IPS-18c (cell line): ENCODE measurements at regions not wholly inside any gene's neighbourhood (a gene's known extent, or its start where the extent isn't known, plus 50 kb on each side); places are given as distances from the start of the nearest gene placed in this dataset.
"Not testable (repeated sequence)": the region's sequence is repeated elsewhere in the genome, so short reads cannot be mapped to it uniquely, and the experiment has no call there.

Experiments used
- H3K4me3 ChIP-seq: 2 replicates; pipeline ENCODE4 v1.7.0; 2013; ENCODE audit warnings: low read depth, mild to moderate bottlenecking, low read length, moderate library complexity; ENCODE audit not compliant: insufficient read depth
- H3K9me3 ChIP-seq: one replicate; pipeline ENCODE4 v1.6.1; 2013; ENCODE audit warnings: mild to moderate bottlenecking, low read length, moderate library complexity; ENCODE audit not compliant: control insufficient read depth, insufficient read depth

GRCh38 chr2:121818546-121818945 is 63.1 kb downstream of the TSN start:
- H3K4me3 ChIP-seq = no peak overlapping the region
- H3K9me3 ChIP-seq = peaks cover 3% of the 10 kb centered on the region

DNA sequence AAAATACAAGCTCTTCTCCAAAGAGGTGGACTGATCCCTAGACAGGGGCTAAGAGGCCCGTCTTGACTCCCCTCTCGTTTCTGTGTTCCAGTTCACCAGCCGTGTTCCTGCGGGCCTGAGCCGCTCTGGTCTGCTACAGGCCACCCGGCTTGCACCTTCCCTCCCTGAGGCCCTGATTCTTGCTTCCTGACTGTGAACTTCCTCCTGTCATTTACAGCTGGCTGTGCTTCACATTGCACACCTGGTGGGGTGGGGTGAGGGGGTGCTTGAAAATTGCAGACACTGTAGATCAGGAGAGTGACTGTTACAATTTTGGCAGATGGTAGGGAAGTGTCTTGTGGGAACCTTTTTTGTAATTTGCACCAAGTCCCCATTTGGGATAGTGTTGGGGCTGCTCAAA is 64.4 kb downstream of the TSN start:
- Histone ChIP-seq H3K4me3 (no peak overlapping the region), H3K9me3 (peaks cover 3% of the 10 kb centered on the region)

- H3K4me3 ChIP-seq = no peak overlapping the region
- H3K9me3 ChIP-seq = peaks cover 3% of the 10 kb centered on the region
Observed at GRCh38 chr2:121821476-121822158, 66.2 kb downstream of the TSN start.

GRCh38 chr2:121824264-121824663 is 68.8 kb downstream of the TSN start:
- Histone ChIP-seq H3K4me3 (no peak overlapping the region), H3K9me3 (peaks cover 3% of the 10 kb centered on the region)

- peaks cover 3% of the 10 kb centered on the region for H3K9me3 ChIP-seq
- H3K4me3 ChIP-seq = no peak overlapping the region
Observed at GRCh38 chr2:121825003-121825950, 69.8 kb downstream of the TSN start.

DNA sequence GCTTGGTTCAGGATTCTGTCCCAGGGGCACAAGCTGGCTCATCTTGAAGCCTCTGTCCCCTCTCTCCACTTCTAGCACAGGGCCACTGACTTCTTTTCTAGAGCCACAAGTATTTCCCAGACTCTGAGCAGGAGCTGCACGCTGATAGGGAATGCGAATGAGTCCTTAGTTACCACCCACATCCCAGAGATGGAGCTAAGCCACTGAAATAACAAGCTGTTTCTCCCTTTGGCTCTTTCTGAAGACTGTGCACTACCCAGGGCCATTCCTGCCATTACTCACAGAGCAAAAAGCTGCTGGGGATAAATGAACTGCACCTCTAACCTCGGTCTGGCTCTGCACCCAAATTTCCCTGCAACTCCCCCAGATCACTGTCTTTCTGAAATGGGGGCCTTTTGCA is 70.6 kb downstream of the TSN start:
- H3K9me3 ChIP-seq = peaks cover 3% of the 10 kb centered on the region
- H3K4me3 ChIP-seq = no peak overlapping the region

DNA sequence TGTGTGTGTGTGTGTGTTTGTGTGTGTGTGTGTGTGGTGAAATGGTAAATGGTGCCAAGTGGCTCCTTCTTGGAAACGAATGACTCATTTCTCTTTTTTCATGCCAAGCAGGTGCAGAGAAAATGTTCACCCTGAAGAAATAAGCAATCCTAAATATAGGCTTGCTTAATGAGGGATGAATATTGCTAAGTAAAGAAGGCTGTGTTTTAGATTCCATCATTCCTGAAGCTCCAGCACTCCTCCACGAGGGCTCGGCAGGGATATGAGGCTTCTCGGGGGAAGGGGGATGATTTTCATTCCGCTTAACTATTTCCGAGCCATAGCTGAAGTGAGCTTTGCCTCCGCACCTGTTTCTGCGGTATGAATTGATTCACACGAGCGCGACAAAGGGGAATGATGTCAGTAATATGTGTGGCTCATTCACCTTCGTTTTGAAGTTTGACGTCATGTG is 72.9 kb downstream of the TSN start:
- Histone ChIP-seq H3K9me3 (no peaks in the 10 kb centered on the region), H3K4me3 (no peak overlapping the region)

- no peaks in the 10 kb centered on the region for H3K9me3 ChIP-seq
- H3K4me3 ChIP-seq = no peak overlapping the region
Observed at GRCh38 chr2:121830809-121831208, 75.4 kb downstream of the TSN start.

- no peaks in the 10 kb centered on the region for H3K9me3 ChIP-seq
- no peak overlapping the region for H3K4me3 ChIP-seq
Observed at GRCh38 chr2:121831841-121832240, 76.4 kb downstream of the TSN start.

DNA sequence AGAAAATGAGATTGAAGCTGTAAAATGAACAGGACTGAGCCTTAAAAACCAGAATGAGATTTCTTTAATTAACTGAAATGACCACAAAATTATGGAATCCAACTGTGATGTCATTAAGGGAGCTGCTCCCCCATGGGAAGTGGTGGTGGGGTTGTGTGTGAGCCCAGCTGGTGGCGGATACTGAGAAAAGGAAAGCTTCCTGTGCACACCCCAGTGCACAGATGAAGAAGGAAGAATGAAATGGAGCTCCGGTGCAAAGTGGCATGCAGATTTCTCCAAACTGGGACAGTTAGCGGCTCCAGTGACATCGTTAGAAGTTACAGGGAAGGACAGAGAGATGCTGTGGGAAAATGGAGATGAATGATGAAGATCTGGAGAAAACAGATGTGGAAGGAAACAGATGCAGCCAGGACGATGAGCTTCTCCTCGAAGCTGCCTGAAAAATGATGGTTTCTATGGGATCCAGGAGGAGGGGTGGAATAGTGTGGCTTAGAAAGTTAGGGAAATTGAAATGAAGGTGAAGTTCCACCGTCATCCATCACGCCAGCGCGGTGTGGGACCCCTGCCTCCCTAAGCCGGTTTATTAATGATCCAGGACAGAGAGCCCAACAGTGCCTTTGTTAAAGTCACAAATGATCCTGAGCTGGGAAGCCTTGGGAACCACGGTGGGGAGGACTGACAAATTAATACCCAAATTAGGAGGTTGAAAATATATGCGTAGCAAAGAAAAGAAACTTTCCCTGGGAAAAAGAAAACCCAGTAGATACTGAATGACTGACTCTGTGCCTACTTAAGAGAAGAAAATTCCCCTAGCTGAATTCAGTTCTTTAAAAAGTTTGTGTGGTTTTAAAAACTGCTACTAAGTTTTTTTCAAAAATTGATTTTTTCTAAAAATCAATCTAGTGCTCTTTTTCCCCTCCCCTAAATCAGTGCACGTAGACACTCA is 77.2 kb downstream of the TSN start:
- H3K9me3 ChIP-seq = no peaks in the 10 kb centered on the region

DNA sequence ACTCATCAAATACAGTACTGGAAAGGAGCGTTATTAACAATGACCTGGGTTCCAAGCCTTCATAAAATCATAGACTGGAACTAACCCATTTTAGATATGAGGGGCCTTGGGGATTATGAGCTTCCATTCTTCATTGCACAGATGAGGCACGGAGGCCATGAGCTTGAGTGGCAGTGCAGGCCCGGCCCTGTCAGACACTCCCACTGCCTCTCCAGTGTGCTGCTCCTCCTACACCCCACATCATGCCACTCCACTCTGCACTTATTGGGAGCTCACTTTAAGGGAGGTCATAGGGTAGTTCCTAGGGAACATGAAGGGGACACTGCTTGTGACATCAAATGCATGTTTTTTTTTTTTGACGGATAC is 77.9 kb downstream of the TSN start:
- H3K4me3 ChIP-seq = no peak overlapping the region
- no peaks in the 10 kb centered on the region for H3K9me3 ChIP-seq

More for the DNA sequence above, 77.2 kb downstream of the TSN start:
- H3K4me3 ChIP-seq = no peak overlapping the region

DNA sequence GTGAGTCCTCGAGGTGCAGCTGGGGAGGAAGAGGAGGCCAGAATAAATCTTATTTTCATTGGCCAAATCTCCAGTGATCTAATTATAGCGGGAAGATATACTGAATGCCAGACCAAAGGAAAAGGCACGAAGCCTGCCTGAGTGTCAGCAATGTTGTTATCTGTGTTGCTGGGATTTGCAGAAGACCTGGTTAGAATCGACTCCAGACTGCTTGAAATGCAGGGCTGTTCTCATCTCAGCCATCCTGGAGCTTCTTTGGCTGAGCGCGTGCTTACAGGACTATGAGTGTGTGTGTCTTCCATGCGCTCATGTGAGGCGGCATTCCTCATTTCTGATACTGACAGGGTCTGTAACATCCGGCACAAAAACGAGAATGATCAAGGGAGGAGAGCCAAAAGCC is 81.2 kb downstream of the TSN start:
- H3K4me3 ChIP-seq = no peak overlapping the region
- H3K9me3 ChIP-seq = no peaks in the 10 kb centered on the region

- no peak overlapping the region for H3K4me3 ChIP-seq
- no peaks in the 10 kb centered on the region for H3K9me3 ChIP-seq
Observed at GRCh38 chr2:121837591-121837990, 82.1 kb downstream of the TSN start.

- Histone ChIP-seq H3K9me3 (no peaks in the 10 kb centered on the region), H3K4me3 (no peak overlapping the region)
Observed at GRCh38 chr2:121838551-121838950, 83.1 kb downstream of the TSN start.

DNA sequence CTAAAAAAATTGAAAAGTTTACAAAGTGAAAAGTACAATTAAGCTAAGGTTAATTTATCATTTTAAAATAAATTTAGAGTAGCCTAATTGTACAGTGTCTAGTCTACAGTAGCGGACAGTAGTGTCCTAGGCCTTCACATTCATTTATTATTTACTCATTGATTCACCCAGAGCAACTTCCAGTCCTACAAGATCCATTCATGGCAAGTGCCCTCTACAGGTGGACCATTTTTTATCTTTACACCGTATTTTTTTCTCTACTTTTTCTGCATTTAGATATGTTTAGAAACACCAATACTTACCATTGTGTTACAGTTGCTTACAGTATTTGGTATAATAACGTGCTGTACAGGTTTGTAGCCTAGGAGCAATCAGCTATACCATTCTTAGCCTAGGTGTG is 84.1 kb downstream of the TSN start:
- H3K9me3 ChIP-seq = no peaks in the 10 kb centered on the region
- H3K4me3 ChIP-seq = no peak overlapping the region

- H3K4me3 ChIP-seq = no peak overlapping the region
- H3K9me3 ChIP-seq = no peaks in the 10 kb centered on the region
Observed at GRCh38 chr2:121849236-121849635, 93.8 kb downstream of the TSN start.

- not testable (repeated sequence) for H3K9me3 ChIP-seq, H3K4me3 ChIP-seq
Observed at GRCh38 chr2:121853149-121853548, 97.7 kb downstream of the TSN start.
